HEK293 (cell line): ENCODE measurements at regions not wholly inside any gene's neighbourhood (a gene's known extent, or its start where the extent isn't known, plus 50 kb on each side); places are given as distances from the start of the nearest gene placed in this dataset.

Experiments
- CTCF ChIA-PET: fragments of 350-600 bp; formaldehyde crosslinking; extraction: SDS; loops from one replicate; lab custom pipeline; 2021; ENCODE audit warnings: antibody characterized with exemption; lab: Yijun Ruan, JAX
- POLR2A ChIA-PET: fragments of 300-600 bp; formaldehyde crosslinking; extraction: SDS; loops from one replicate; lab custom pipeline; 2020; ENCODE audit warnings: antibody characterized with exemption, inconsistent platforms; lab: Yijun Ruan, JAX
- H3K27ac ChIP-seq: fragments of 200-500 bp; sonication (Bioruptor generic); 2 replicates; pipeline ENCODE4 v1.5.1; 2014; ENCODE audit warnings: low read depth, low read length, control low read depth, inconsistent platforms; ENCODE audit errors: extremely low read depth
- H3K36me3 ChIP-seq, 2 experiments: fragments of 200-500 bp in 1 of 2; sonication (Bioruptor generic) in 1 of 2; 1 replicate in 1 of 2; 2 replicates in 1 of 2; pipeline ENCODE4 v1.5.1; 2014 to 2017; ENCODE audit warnings: inconsistent platforms in 2 of 2, low read length in 2 of 2; ENCODE audit not compliant: control insufficient read depth in 2 of 2, insufficient read depth in 1 of 2
- H3K4me1 ChIP-seq: fragments of 200-500 bp; sonication (Bioruptor generic); 2 replicates; pipeline ENCODE4 v1.5.1; 2014; ENCODE audit warnings: mild to moderate bottlenecking, low read length, inconsistent platforms; ENCODE audit not compliant: control insufficient read depth, insufficient read depth
- H3K4me3 ChIP-seq: 2 replicates; pipeline ENCODE4 v1.5.1; 2011; ENCODE audit warnings: low read depth, mild to moderate bottlenecking, control low read depth, low read length, moderate library complexity
- H3K9me3 ChIP-seq: fragments of 200-500 bp; sonication (Bioruptor generic); 2 replicates; pipeline ENCODE4 v1.5.1; 2014; ENCODE audit warnings: low read depth, low read length, inconsistent platforms; ENCODE audit not compliant: control insufficient read depth, insufficient read depth
- BCL11B ChIP-seq: fragments of 450-650 bp; formaldehyde crosslinking; IDR thresholded peaks from 2 replicates; pipeline ENCODE4 v1.5.1; 2016; ENCODE audit warnings: low read depth, missing biosample characterization, missing genetic modification characterization
- FEZF1 ChIP-seq: fragments of 450-650 bp; formaldehyde crosslinking; IDR thresholded peaks from 2 replicates; pipeline ENCODE4 v1.5.1; 2016; ENCODE audit warnings: missing biosample characterization, missing genetic modification characterization
- HOXA7 ChIP-seq: sonication (generic); formaldehyde crosslinking; IDR thresholded peaks from 2 replicates; pipeline ENCODE4 v1.8.1; 2022; ENCODE audit warnings: missing genetic modification reagents, borderline replicate concordance
- KLF8 ChIP-seq: fragments of 450-650 bp; formaldehyde crosslinking; IDR thresholded peaks from 2 replicates; pipeline ENCODE4 v1.5.1; 2016; ENCODE audit warnings: missing biosample characterization, missing genetic modification characterization
- SALL2 ChIP-seq: fragments of 450-650 bp; formaldehyde crosslinking; IDR thresholded peaks from 2 replicates; pipeline ENCODE4 v1.5.0; 2017; ENCODE audit warnings: missing biosample characterization, mild to moderate bottlenecking, missing genetic modification characterization, borderline replicate concordance
- YY1 ChIP-seq: fragments of 450-650 bp; formaldehyde crosslinking; IDR thresholded peaks from 2 replicates; pipeline ENCODE4 v1.5.1; 2018; ENCODE audit warnings: missing biosample characterization, missing genetic modification characterization
- YY2 ChIP-seq: fragments of 450-650 bp; formaldehyde crosslinking; IDR thresholded peaks from 2 replicates; pipeline ENCODE4 v1.5.1; 2016; ENCODE audit warnings: missing biosample characterization, missing genetic modification characterization
- ZFHX2 ChIP-seq: fragments of 450-650 bp; formaldehyde crosslinking; conservative IDR thresholded peaks from 2 replicates; pipeline ENCODE4 v1.5.1; 2016; ENCODE audit warnings: missing biosample characterization, missing genetic modification characterization
- ZNF10 ChIP-seq: fragments of 450-650 bp; formaldehyde crosslinking; IDR thresholded peaks from 2 replicates; pipeline ENCODE4 v1.5.1; 2017; ENCODE audit warnings: missing biosample characterization, missing genetic modification characterization
- ZNF157 ChIP-seq: fragments of 450-650 bp; formaldehyde crosslinking; IDR thresholded peaks from 2 replicates; pipeline ENCODE4 v1.5.1; 2016; ENCODE audit warnings: missing biosample characterization, missing genetic modification characterization
- ZNF18 ChIP-seq: fragments of 450-650 bp; formaldehyde crosslinking; IDR thresholded peaks from 2 replicates; pipeline ENCODE4 v1.5.1; 2016; ENCODE audit warnings: missing biosample characterization, missing genetic modification characterization
- ZNF202 ChIP-seq: fragments of 450-650 bp; formaldehyde crosslinking; IDR thresholded peaks from 2 replicates; pipeline ENCODE4 v1.5.1; 2016; ENCODE audit warnings: missing biosample characterization, missing genetic modification characterization, borderline replicate concordance
- ZNF214 ChIP-seq: fragments of 450-650 bp; formaldehyde crosslinking; IDR thresholded peaks from 2 replicates; pipeline ENCODE4 v1.5.1; 2017; ENCODE audit warnings: missing biosample characterization, mild to moderate bottlenecking, missing genetic modification characterization, borderline replicate concordance
- ZNF221 ChIP-seq: fragments of 450-650 bp; formaldehyde crosslinking; IDR thresholded peaks from 2 replicates; pipeline ENCODE4 v1.5.1; 2017; ENCODE audit warnings: missing biosample characterization, missing genetic modification characterization, borderline replicate concordance
- ZNF266 ChIP-seq: fragments of 450-650 bp; formaldehyde crosslinking; IDR thresholded peaks from 2 replicates; pipeline ENCODE4 v1.5.1; 2016; ENCODE audit warnings: missing biosample characterization, missing genetic modification characterization, low read depth
- ZNF335 ChIP-seq: fragments of 450-650 bp; formaldehyde crosslinking; conservative IDR thresholded peaks from 2 replicates; pipeline ENCODE4 v1.5.1; 2016; ENCODE audit warnings: missing biosample characterization, missing genetic modification characterization
- ZNF514 ChIP-seq: fragments of 450-650 bp; formaldehyde crosslinking; IDR thresholded peaks from 2 replicates; pipeline ENCODE4 v1.5.1; 2016; ENCODE audit warnings: missing biosample characterization, missing genetic modification characterization
- ZNF548 ChIP-seq: fragments of 450-650 bp; formaldehyde crosslinking; IDR thresholded peaks from 2 replicates; pipeline ENCODE4 v1.5.1; 2016; ENCODE audit warnings: missing biosample characterization, missing genetic modification characterization
- ZNF571 ChIP-seq: fragments of 450-650 bp; formaldehyde crosslinking; IDR thresholded peaks from 2 replicates; pipeline ENCODE4 v1.5.0; 2017; ENCODE audit warnings: missing biosample characterization, missing genetic modification characterization
- ZNF580 ChIP-seq: fragments of 450-650 bp; formaldehyde crosslinking; IDR thresholded peaks from 2 replicates; pipeline ENCODE4 v1.5.1; 2016; ENCODE audit warnings: missing biosample characterization, missing genetic modification characterization
- ZNF626 ChIP-seq: fragments of 450-650 bp; sonication (Bioruptor Pico); formaldehyde crosslinking; IDR thresholded peaks from 2 replicates; pipeline ENCODE4 v1.5.1; 2018; ENCODE audit warnings: missing biosample characterization, missing genetic modification characterization, inconsistent platforms
- ZNF704 ChIP-seq: fragments of 450-650 bp; formaldehyde crosslinking; IDR thresholded peaks from 2 replicates; pipeline ENCODE4 v1.5.1; 2016; ENCODE audit warnings: missing biosample characterization, missing genetic modification characterization
- ZNF843 ChIP-seq: fragments of 450-650 bp; formaldehyde crosslinking; IDR thresholded peaks from 2 replicates; pipeline ENCODE4 v1.5.1; 2016; ENCODE audit warnings: missing biosample characterization, missing genetic modification characterization
- TF ChIP-seq, protein P1 (sequence below): fragments of 450-650 bp; formaldehyde crosslinking; IDR thresholded peaks from 2 replicates; pipeline ENCODE4 v1.5.1; 2016; ENCODE audit warnings: missing biosample characterization, missing genetic modification characterization

DNA sequence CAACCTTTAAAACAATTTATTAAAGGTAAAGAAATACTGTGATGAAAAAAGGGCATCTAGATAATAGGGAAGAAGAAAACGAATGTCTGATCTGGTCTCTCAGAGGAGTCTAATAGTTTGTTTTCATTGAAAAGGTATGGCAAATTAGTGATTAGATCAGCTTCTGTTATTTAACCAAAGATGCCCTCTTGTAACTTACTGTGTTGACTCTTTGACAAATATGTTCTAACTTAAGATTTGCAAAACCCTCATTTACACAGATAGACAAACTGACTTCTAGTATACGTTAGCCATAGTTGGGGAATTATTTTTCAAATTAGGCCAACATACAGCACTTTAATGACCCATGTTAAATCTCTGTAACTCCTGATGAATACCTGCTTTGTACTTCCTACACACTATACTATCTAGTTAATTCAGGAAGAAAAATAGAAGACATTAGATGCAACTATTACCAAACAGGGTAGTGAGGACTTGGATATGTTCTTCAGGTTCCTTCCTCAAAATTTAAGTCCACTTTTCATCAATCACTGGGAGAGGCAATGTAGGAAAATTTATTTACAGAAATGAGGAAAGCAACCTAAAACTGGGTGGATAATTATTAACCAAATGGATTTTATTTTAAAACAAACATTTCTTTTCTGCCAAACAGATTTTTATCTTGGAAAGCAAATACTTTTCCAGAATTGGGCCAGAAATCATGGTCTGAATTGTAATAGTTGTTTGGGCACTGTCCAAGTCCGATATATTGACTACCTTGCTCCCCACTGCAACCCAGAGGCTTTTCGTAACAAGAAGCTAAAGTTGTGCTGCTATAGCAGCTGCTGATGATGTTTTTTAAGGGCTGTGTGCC lies 66.4 kb upstream of the PPP2R2B start:
- Histone ChIP-seq H3K27ac (no peak overlapping the region), H3K4me3 (no peak overlapping the region), H3K9me3 (no peaks in the 10 kb centered on the region)
- POLR2A ChIA-PET: no interaction called here
- CTCF ChIA-PET: interaction anchor here (1.4 to 2.5 kb wide), 5 partner anchors 12 to 411 kb away, joined by 3 to 10 read pairs (median 9); no protein-coding TSS in a partner anchor
- TF ChIP-seq BCL11B (tag by site-specific recombination): no peak
- no peak for TF ChIP-seq ZNF548 (tag by site-specific recombination)
- TF ChIP-seq ZNF10 (tag by site-specific recombination): no peak
- no peak for TF ChIP-seq ZNF18 (tag by site-specific recombination)
- no peak for TF ChIP-seq ZFHX2 (tag by site-specific recombination)
- no peak for TF ChIP-seq ZNF626 (tag by site-specific recombination)
- no peak for TF ChIP-seq ZNF221 (tag by site-specific recombination)
- no peak for TF ChIP-seq ZNF157 (tag by site-specific recombination)
- TF ChIP-seq ZNF514 (tag by site-specific recombination): no peak
- TF ChIP-seq KLF8 (tag by site-specific recombination): no peak
- TF ChIP-seq FEZF1 (tag by site-specific recombination): no peak
- no peak for TF ChIP-seq YY1 (tag by site-specific recombination)
- no peak for TF ChIP-seq ZNF266 (tag by site-specific recombination)
- no peak for TF ChIP-seq ZNF214 (tag by site-specific recombination)
- no peak for TF ChIP-seq ZNF580 (tag by site-specific recombination)
- no peak for TF ChIP-seq YY2 (tag by site-specific recombination)
- TF ChIP-seq ZNF843 (tag by site-specific recombination): no peak
- TF ChIP-seq ZNF202 (tag by site-specific recombination): no peak
- TF ChIP-seq, all 188 proteins: peak for 0
- Histone ChIP-seq H3K36me3 (no peaks in the 10 kb centered on the region), H3K4me1 (no peaks in the 10 kb centered on the region)

DNA sequence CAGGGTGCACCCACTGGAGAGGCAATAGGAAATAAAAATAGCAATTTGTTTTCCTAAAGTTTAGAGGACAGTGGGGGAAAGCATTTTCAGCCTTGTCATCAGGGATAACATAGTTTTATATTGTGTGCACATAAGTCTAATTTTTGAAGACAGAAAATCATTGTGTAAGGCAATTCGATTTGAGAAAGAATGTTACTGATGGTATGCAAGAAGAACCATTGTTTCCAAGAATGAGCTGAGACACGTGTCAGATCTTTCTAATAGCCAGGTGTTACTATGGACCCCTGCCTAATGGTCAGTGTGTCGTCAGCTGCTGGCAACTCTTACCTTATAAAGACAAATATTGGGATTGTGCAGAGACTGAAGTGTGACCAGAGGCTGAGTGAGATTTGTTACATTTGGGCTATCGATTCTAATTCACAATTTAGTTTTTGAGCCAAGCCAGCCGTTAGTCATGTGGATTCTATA lies 67.1 kb upstream of the PPP2R2B start:
- H3K27ac ChIP-seq: no peak overlapping the region
- POLR2A ChIA-PET: no interaction called here
- no peaks in the 10 kb centered on the region for H3K4me1 ChIP-seq
- CTCF ChIA-PET: interaction anchor here (1.2 to 2.5 kb wide), 7 partner anchors 13 to 412 kb away, joined by 3 to 10 read pairs (median 4); no protein-coding TSS in a partner anchor
- H3K9me3 ChIP-seq: no peaks in the 10 kb centered on the region
- no peak overlapping the region for H3K4me3 ChIP-seq
- no peaks in the 10 kb centered on the region for H3K36me3 ChIP-seq
- no peak for TF ChIP-seq ZNF335 (tag by site-specific recombination)
- TF ChIP-seq SALL2: no peak
- no peak for TF ChIP-seq ZNF580 (tag by site-specific recombination)
- TF ChIP-seq, protein P1, sequence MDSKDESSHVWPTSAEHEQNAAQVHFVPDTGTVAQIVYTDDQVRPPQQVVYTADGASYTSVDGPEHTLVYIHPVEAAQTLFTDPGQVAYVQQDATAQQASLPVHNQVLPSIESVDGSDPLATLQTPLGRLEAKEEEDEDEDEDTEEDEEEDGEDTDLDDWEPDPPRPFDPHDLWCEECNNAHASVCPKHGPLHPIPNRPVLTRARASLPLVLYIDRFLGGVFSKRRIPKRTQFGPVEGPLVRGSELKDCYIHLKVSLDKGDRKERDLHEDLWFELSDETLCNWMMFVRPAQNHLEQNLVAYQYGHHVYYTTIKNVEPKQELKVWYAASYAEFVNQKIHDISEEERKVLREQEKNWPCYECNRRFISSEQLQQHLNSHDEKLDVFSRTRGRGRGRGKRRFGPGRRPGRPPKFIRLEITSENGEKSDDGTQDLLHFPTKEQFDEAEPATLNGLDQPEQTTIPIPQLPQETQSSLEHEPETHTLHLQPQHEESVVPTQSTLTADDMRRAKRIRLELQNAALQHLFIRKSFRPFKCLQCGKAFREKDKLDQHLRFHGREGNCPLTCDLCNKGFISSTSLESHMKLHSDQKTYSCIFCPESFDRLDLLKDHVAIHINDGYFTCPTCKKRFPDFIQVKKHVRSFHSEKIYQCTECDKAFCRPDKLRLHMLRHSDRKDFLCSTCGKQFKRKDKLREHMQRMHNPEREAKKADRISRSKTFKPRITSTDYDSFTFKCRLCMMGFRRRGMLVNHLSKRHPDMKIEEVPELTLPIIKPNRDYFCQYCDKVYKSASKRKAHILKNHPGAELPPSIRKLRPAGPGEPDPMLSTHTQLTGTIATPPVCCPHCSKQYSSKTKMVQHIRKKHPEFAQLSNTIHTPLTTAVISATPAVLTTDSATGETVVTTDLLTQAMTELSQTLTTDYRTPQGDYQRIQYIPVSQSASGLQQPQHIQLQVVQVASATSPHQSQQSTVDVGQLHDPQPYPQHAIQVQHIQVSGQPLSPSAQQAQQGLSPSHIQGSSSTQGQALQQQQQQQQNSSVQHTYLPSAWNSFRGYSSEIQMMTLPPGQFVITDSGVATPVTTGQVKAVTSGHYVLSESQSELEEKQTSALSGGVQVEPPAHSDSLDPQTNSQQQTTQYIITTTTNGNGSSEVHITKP: no peak
- TF ChIP-seq ZNF571 (tag by site-specific recombination): no peak
- TF ChIP-seq HOXA7 (CRISPR knock-in tag): no peak
- TF ChIP-seq KLF8 (tag by site-specific recombination): no peak
- TF ChIP-seq ZNF704 (tag by site-specific recombination): no peak
